HG02759 (cell line): ENCODE measurements at regions not wholly inside any gene's neighbourhood (a gene's known extent, or its start where the extent isn't known, plus 50 kb on each side); places are given as distances from the start of the nearest gene placed in this dataset.

Experiments
- ATAC-seq: cut with Tn5 transposase; IDR thresholded peaks from one replicate; pipeline ENCODE4 v1.9.1; 2021; ENCODE audit warnings: mild to moderate bottlenecking, moderate library complexity; ENCODE audit not compliant: unreplicated experiment

DNA sequence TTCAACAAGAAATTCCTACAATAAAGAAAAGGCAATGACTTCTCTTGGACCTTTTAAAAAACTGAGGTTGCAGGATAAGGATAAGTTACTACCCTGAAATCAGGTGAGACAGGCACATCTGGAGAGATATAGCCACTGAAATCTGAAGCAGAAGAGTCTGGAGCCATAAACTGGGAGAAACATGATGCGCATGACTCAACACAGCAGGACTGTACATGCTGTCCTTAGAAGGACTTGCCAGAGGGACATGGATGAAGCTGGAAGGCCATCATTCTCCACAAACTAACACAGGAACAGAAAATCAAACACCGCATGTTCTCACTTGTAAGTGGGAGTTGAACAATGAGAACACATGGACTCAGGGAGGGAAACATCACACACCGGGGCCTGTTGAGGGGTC, 1020.2 kb downstream of the AGBL1 start:
- ATAC-seq = no peak

DNA sequence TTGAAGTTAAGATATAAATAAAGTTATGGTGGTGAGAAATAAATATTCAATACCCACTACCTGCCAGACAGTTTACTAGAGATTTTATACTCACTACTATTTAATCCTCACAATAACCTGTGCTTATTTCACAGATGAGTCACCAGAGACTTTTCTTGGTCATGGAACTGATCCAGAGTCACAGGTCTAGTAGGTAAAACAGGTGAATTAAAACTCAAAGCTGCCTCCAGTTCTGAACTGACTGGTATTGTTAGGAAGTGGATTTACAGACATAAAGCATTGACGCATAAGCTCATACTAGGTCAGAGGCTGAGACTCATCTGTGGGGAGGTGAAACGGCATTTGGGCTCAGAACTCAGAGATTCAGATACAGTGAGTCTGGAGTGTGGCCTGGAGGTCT, 1009.9 kb downstream of the AGBL1 start:
- ATAC-seq = no peak

- ATAC-seq = no peak
Measured at GRCh38 chr15:87083201-87083600, 1003.5 kb downstream of the AGBL1 start.

- ATAC-seq = no peak
Measured at GRCh38 chr15:87082581-87082980, 1002.9 kb downstream of the AGBL1 start.

- no peak for ATAC-seq
Measured at GRCh38 chr15:87080547-87080946, 1000.9 kb downstream of the AGBL1 start.
